ENCODE measurements at regions not wholly inside any gene's neighbourhood (a gene's known extent, or its start where the extent isn't known, plus 50 kb on each side); places are given as distances from the start of the nearest gene placed in this dataset.
"Not testable (repeated sequence)": the region's sequence is repeated elsewhere in the genome, so short reads cannot be mapped to it uniquely, and the experiment has no call there.

GRCh38 chr19:28614634-28615545, 598.1 kb downstream of the UQCRFS1 start:
- DNase-seq, result no peak

GRCh38 chr19:28612275-28612769, 600.6 kb downstream of the UQCRFS1 start:
- no peak for DNase-seq

GRCh38 chr19:28611227-28611914, 601.6 kb downstream of the UQCRFS1 start:
- not testable (repeated sequence) for DNase-seq

- DNase-seq, result no peak
Measured at GRCh38 chr19:28610731-28611130, 602.2 kb downstream of the UQCRFS1 start.

GRCh38 chr19:28609944-28610343, 603.0 kb downstream of the UQCRFS1 start:
- DNase-seq, result no peak

- no peak for DNase-seq
Measured at GRCh38 chr19:28609091-28609755, 603.7 kb downstream of the UQCRFS1 start.

GRCh38 chr19:28608292-28608691, 604.7 kb downstream of the UQCRFS1 start:
- DNase-seq, result no peak

GRCh38 chr19:28607066-28607583, 605.8 kb downstream of the UQCRFS1 start:
- DNase-seq, result no peak

GRCh38 chr19:28606269-28607032, 606.5 kb downstream of the UQCRFS1 start:
- DNase-seq, result no peak

- no peak for DNase-seq
Measured at GRCh38 chr19:28605501-28606268, 607.3 kb downstream of the UQCRFS1 start.

- DNase-seq, result no peak
Measured at GRCh38 chr19:28603453-28603852, 609.5 kb downstream of the UQCRFS1 start.

GRCh38 chr19:28602675-28603298, 610.2 kb downstream of the UQCRFS1 start:
- DNase-seq, result no peak

GRCh38 chr19:28601723-28602440, 611.1 kb downstream of the UQCRFS1 start:
- no peak for DNase-seq

GRCh38 chr19:28598861-28599260, 614.1 kb downstream of the UQCRFS1 start:
- no peak for DNase-seq

- DNase-seq, result no peak
Measured at GRCh38 chr19:28596561-28597071, 616.3 kb downstream of the UQCRFS1 start.

GRCh38 chr19:28595722-28596480, 617.0 kb downstream of the UQCRFS1 start:
- no peak for DNase-seq

GRCh38 chr19:28594737-28595136, 618.2 kb downstream of the UQCRFS1 start:
- DNase-seq, result no peak

- not testable (repeated sequence) for DNase-seq
Measured at GRCh38 chr19:28589991-28590411, 623.0 kb downstream of the UQCRFS1 start.

GRCh38 chr19:28586474-28586873, 626.5 kb downstream of the UQCRFS1 start:
- no peak for DNase-seq
